ENCODE measurements at regions not wholly inside any gene's neighbourhood (a gene's known extent, or its start where the extent isn't known, plus 50 kb on each side); places are given as distances from the start of the nearest gene placed in this dataset.
A peak's percentile ranks its signal among the peaks of the same experiment; 100 is the strongest.

- no peak overlapping the region for H3K27ac ChIP-seq
- intact Hi-C loops (cut with DNase I): no loop called here
- H3K27me3 ChIP-seq: no peaks in the 10 kb centered on the region
- no peaks in the 10 kb centered on the region for H3K4me1 ChIP-seq
- H3K36me3 ChIP-seq: no peaks in the 10 kb centered on the region
- H3K4me3 ChIP-seq: no peak overlapping the region
- no peaks in the 10 kb centered on the region for H3K9me3 ChIP-seq
- ATAC-seq: no peak
- TF ChIP-seq CTCF (IDR thresholded peaks at IDR 0.05): no peak
- no peak for DNase-seq
Observed at GRCh38 chr1:112806090-112806642, 91.0 kb upstream of the PPM1J start.

GRCh38 chr1:112805155-112805853, 90.2 kb upstream of the PPM1J start:
- no peak for TF ChIP-seq CTCF (IDR thresholded peaks at IDR 0.05)
- intact Hi-C loops (cut with DNase I): no loop called here
- H3K4me3 ChIP-seq: no peak overlapping the region
- no peaks in the 10 kb centered on the region for H3K4me1 ChIP-seq
- no peak for ATAC-seq
- H3K9me3 ChIP-seq: no peaks in the 10 kb centered on the region
- DNase-seq: no peak
- no peaks in the 10 kb centered on the region for H3K36me3 ChIP-seq
- no peaks in the 10 kb centered on the region for H3K27me3 ChIP-seq
- no peak overlapping the region for H3K27ac ChIP-seq

- no peaks in the 10 kb centered on the region for H3K36me3 ChIP-seq
- H3K4me3 ChIP-seq: no peak overlapping the region
- H3K4me1 ChIP-seq: no peaks in the 10 kb centered on the region
- no peaks in the 10 kb centered on the region for H3K9me3 ChIP-seq
- no peak overlapping the region for H3K27ac ChIP-seq
- peak; percentile 66 for TF ChIP-seq CTCF (IDR thresholded peaks at IDR 0.05)
- DNase-seq (peak; percentile 85), ATAC-seq (peak; percentile 92)
- no peaks in the 10 kb centered on the region for H3K27me3 ChIP-seq
- intact Hi-C loops (cut with DNase I): no loop called here
Observed at GRCh38 chr1:112803906-112804762, 89.0 kb upstream of the PPM1J start.

- DNase-seq (no peak), ATAC-seq (no peak)
- Histone ChIP-seq H3K4me3 (no peak overlapping the region), H3K27ac (no peak overlapping the region), H3K4me1 (no peaks in the 10 kb centered on the region), H3K36me3 (no peaks in the 10 kb centered on the region), H3K27me3 (no peaks in the 10 kb centered on the region), H3K9me3 (no peaks in the 10 kb centered on the region)
- intact Hi-C loops (cut with DNase I): no loop called here
- no peak for TF ChIP-seq CTCF (IDR thresholded peaks at IDR 0.05)
Observed at GRCh38 chr1:112800289-112800688, 85.2 kb upstream of the PPM1J start.

- DNase-seq (no peak), ATAC-seq (no peak)
- no peak for TF ChIP-seq CTCF (IDR thresholded peaks at IDR 0.05)
- H3K4me1 ChIP-seq: no peaks in the 10 kb centered on the region
- H3K4me3 ChIP-seq: no peak overlapping the region
- no peaks in the 10 kb centered on the region for H3K27me3 ChIP-seq
- no peak overlapping the region for H3K27ac ChIP-seq
- no peaks in the 10 kb centered on the region for H3K36me3 ChIP-seq
- intact Hi-C loops (cut with DNase I): no loop called here
- no peaks in the 10 kb centered on the region for H3K9me3 ChIP-seq
Observed at GRCh38 chr1:112798292-112798691, 83.2 kb upstream of the PPM1J start.

All from upper lobe of right lung (tissue), 1 donor.